SU-DHL-6 (cell line): ENCODE measurements at regions not wholly inside any gene's neighbourhood (a gene's known extent, or its start where the extent isn't known, plus 50 kb on each side); places are given as distances from the start of the nearest gene placed in this dataset.

Experiments used
- H2AFZ ChIP-seq: fragments of 200-600 bp; sonication (generic); 2 replicates; pipeline ENCODE4 v1.6.1; 2014; ENCODE audit warnings: low read depth, mild to moderate bottlenecking, moderate library complexity, mixed read lengths, antibody characterized with exemption, low read length; ENCODE audit not compliant: severe bottlenecking
- H3F3A ChIP-seq: fragments of 200-600 bp; shearing (Covaris generic); 2 replicates; pipeline ENCODE4 v1.6.0; 2016; ENCODE audit warnings: antibody characterized with exemption, mild to moderate bottlenecking; ENCODE audit not compliant: insufficient read depth
- H3K27ac ChIP-seq: fragments of 200-600 bp; sonication (generic); 2 replicates; pipeline ENCODE4 v1.5.1; 2016; ENCODE audit warnings: low read depth, mild to moderate bottlenecking, low read length, moderate library complexity, mixed read lengths
- H3K27me3 ChIP-seq: fragments of 200-600 bp; sonication (generic), shearing (Covaris generic); 2 replicates; pipeline ENCODE4 v1.6.0; 2014; ENCODE audit warnings: mild to moderate bottlenecking, low read length
- H3K36me3 ChIP-seq: fragments of 200-600 bp; sonication (generic); 2 replicates; pipeline ENCODE4 v1.6.1; 2014; ENCODE audit warnings: mild to moderate bottlenecking, low read length, mixed read lengths
- H3K4me2 ChIP-seq: fragments of 300-600, 200-600 bp; shearing (Covaris generic), sonication (generic); 2 replicates; pipeline ENCODE4 v1.6.0; 2014; ENCODE audit warnings: low read length, low read depth, mild to moderate bottlenecking; ENCODE audit not compliant: poor library complexity, severe bottlenecking
- H3K4me3 ChIP-seq: fragments of 200-600 bp; sonication (generic); 2 replicates; pipeline ENCODE4 v1.5.1; 2014; ENCODE audit warnings: antibody characterized with exemption, low read length, mild to moderate bottlenecking, mixed read lengths; ENCODE audit not compliant: insufficient read depth, poor library complexity, severe bottlenecking
- H3K79me2 ChIP-seq: fragments of 200-600 bp; sonication (generic); 2 replicates; pipeline ENCODE4 v1.6.1; 2014; ENCODE audit warnings: mild to moderate bottlenecking, low read length, moderate library complexity; ENCODE audit not compliant: insufficient read depth
- H3K9ac ChIP-seq: fragments of 200-600 bp; sonication (generic); 2 replicates; pipeline ENCODE4 v1.7.0; 2014; ENCODE audit warnings: mild to moderate bottlenecking, low read length
- H3K9me2 ChIP-seq: fragments of 200-600 bp; sonication (generic); replicated peaks from 2 replicates; pipeline ENCODE4 v1.6.1; 2014; ENCODE audit warnings: low read length; ENCODE audit not compliant: insufficient read depth
- H3K9me3 ChIP-seq: fragments of 200-600 bp; sonication (generic); 2 replicates; pipeline ENCODE4 v1.6.1; 2014; ENCODE audit warnings: low read length, mixed read lengths; ENCODE audit not compliant: insufficient read depth
- H4K20me1 ChIP-seq: fragments of 200-600 bp; sonication (generic); 2 replicates; pipeline ENCODE4 v1.6.1; 2014; ENCODE audit warnings: low read depth, mild to moderate bottlenecking, antibody characterized with exemption, low read length, moderate library complexity, mixed read lengths
- EZH2phosphoT487 ChIP-seq: fragments of 200-600 bp; sonication (generic), shearing (Covaris generic); conservative IDR thresholded peaks from 2 replicates; pipeline ENCODE4 v1.6.1; 2018; ENCODE audit warnings: mild to moderate bottlenecking, antibody characterized with exemption, low read length, moderate library complexity, mixed read lengths
- TF ChIP-seq, protein P1 (sequence below): fragments of 200-600 bp; sonication (generic); IDR thresholded peaks from one replicate; pipeline ENCODE4 v1.5.1; 2017; ENCODE audit warnings: antibody characterized with exemption, mild to moderate bottlenecking, low read length, moderate library complexity; ENCODE audit not compliant: insufficient read depth, poor library complexity, severe bottlenecking

DNA sequence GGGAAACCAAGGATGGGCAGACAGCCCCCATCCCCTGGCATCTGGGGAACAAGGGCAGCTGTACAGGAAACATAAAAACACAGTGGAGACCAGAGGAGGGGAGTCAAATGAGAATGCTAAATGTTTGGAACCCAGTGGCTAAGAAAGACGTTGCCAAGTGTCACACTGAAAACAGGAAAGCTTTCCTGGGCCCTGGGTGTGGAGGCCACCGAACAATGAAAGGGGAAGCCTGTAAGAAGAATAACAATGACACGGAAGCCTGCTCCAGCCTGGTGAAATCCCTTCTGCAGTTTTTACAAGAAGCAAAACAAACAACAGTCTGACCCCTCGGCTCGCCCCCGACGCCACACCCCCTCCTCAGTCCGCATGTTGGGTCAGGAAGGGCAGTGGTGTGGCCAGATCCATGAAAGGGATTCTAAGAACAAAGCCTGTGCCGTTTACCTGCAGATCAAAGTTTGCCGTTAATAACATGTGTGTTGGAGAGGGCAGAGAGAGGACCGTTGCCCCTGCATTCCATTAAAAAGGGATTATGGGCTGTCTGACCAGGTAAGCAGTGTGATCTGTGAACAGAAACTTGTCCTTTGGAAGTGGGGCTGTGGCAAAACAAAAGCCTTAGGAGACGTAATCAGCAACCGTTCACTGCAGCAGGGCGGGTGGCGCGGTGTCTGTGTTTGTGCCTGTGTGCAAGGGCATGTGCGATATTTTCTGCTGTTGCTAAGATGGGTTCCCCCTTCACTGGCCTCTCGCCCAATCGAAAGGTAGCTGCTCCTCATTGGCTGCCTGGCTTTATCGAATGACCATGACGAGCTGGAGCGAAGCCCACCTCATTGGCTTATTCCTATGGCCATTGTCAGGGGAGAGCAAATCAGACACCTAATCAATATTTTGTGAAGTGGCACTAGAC lies 113.7 kb upstream of the BLID start:
- Histone ChIP-seq H3K27me3 (no peaks in the 10 kb centered on the region), H2AFZ (no peak overlapping the region), H3K9ac (no peak overlapping the region), H3K9me3 (no peaks in the 10 kb centered on the region), H4K20me1 (no peaks in the 10 kb centered on the region), H3K4me3 (no peak overlapping the region), H3K36me3 (no peaks in the 10 kb centered on the region), H3K27ac (no peak overlapping the region), H3F3A (no peaks in the 10 kb centered on the region), H3K79me2 (no peaks in the 10 kb centered on the region), H3K9me2 (no peaks in the 10 kb centered on the region), H3K4me2 (no peak overlapping the region)
- TF ChIP-seq EZH2phosphoT487 = no peak
- TF ChIP-seq, protein P1, sequence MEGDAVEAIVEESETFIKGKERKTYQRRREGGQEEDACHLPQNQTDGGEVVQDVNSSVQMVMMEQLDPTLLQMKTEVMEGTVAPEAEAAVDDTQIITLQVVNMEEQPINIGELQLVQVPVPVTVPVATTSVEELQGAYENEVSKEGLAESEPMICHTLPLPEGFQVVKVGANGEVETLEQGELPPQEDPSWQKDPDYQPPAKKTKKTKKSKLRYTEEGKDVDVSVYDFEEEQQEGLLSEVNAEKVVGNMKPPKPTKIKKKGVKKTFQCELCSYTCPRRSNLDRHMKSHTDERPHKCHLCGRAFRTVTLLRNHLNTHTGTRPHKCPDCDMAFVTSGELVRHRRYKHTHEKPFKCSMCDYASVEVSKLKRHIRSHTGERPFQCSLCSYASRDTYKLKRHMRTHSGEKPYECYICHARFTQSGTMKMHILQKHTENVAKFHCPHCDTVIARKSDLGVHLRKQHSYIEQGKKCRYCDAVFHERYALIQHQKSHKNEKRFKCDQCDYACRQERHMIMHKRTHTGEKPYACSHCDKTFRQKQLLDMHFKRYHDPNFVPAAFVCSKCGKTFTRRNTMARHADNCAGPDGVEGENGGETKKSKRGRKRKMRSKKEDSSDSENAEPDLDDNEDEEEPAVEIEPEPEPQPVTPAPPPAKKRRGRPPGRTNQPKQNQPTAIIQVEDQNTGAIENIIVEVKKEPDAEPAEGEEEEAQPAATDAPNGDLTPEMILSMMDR = no peak

DNA sequence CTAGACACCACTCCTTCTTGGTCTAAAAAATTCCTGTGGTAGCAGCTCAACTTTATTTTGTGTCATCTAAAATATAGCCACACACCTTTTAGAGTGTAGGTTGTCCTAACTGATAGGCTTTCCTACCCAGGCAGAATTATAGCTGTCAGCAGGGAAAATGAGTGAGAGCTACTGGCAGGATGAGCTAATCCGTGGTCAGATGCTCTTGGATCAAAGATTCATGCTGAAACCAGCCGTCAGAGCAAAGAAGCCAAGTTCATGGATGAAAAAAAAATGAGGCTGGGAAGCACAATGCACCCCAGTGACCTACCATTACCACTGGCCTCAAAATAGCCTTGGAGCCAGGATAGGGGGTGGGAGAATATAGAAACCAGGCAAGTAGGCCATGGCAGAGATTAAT lies 113.1 kb upstream of the BLID start:
- Histone ChIP-seq H3K4me2 (no peak overlapping the region), H3K27me3 (no peaks in the 10 kb centered on the region), H3K36me3 (no peaks in the 10 kb centered on the region), H3K9ac (no peak overlapping the region), H3K9me3 (no peaks in the 10 kb centered on the region), H3K79me2 (no peaks in the 10 kb centered on the region), H4K20me1 (no peaks in the 10 kb centered on the region), H3K27ac (no peak overlapping the region), H2AFZ (no peak overlapping the region), H3K4me3 (no peak overlapping the region), H3F3A (no peaks in the 10 kb centered on the region), H3K9me2 (no peaks in the 10 kb centered on the region)
- no peak for TF ChIP-seq EZH2phosphoT487
- TF ChIP-seq, protein P1 = no peak

DNA sequence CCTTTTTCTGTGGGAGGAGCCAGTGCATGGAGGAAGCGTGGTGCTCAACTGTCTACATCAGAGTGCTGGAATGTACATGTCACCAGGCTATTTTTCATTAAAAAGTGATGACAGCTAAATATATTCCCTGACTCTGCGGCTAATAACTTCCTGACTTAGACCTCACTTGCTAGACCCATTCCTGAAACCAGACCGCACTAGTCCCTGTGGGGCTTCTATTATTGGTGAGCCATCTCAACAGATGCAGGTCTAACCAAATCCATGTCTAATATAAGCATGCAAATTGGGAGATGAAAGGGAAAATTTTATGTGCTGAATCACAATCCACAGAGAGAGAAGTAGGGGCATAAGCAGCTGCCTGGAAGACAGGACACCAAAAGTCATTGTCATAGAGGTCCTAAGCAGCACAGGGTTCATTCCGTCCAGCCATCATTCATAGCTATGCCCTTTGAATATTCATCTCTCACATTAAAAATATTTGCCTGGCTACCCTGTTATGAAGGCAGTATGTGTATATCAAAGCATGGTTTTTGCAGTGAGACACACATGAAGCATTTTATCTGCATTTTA lies 110.9 kb upstream of the BLID start:
- no peak overlapping the region for H3K27ac ChIP-seq
- no peak overlapping the region for H3K4me2 ChIP-seq
- no peak overlapping the region for H3K4me3 ChIP-seq
- no peaks in the 10 kb centered on the region for H3K36me3 ChIP-seq
- H3K9ac ChIP-seq = no peak overlapping the region
- H2AFZ ChIP-seq = no peak overlapping the region
- H3K79me2 ChIP-seq = no peaks in the 10 kb centered on the region
- no peaks in the 10 kb centered on the region for H3K9me2 ChIP-seq
- H3F3A ChIP-seq = no peaks in the 10 kb centered on the region
- TF ChIP-seq EZH2phosphoT487 = no peak
- TF ChIP-seq, protein P1 = no peak
- no peaks in the 10 kb centered on the region for H3K27me3 ChIP-seq
- no peaks in the 10 kb centered on the region for H4K20me1 ChIP-seq
- no peaks in the 10 kb centered on the region for H3K9me3 ChIP-seq
